Skin epidermis (tissue), 12 donors: ENCODE measurements at regions not wholly inside any gene's neighbourhood (a gene's known extent, or its start where the extent isn't known, plus 50 kb on each side); places are given as distances from the start of the nearest gene placed in this dataset.
A peak's percentile ranks its signal among the peaks of the same experiment; 100 is the strongest.

Experiments used
- H3K27ac ChIP-seq, 21 experiments: fragments of 200-600 bp; sonication (generic) in 11 of 21; one replicate each; pipeline ENCODE4 v1.5.0; 2020; ENCODE audit warnings: mild to moderate bottlenecking in 3 of 21, inconsistent platforms in 2 of 21, moderate library complexity in 2 of 21
- H3K4me3 ChIP-seq, 7 experiments: fragments of 200-600 bp; sonication (generic) in 2 of 7; one replicate each; pipeline ENCODE4 v1.5.0; 2020; ENCODE audit warnings: inconsistent platforms in 2 of 7, mild to moderate bottlenecking in 2 of 7, moderate library complexity in 1 of 7

GRCh38 chr21:32878661-32879060 lies 107.1 kb upstream of the PAXBP1 start:
- Histone ChIP-seq H3K4me3 (no peak overlapping the region), H3K27ac (no peak overlapping the region)

GRCh38 chr21:32881458-32881857 lies 109.9 kb upstream of the PAXBP1 start:
- H3K4me3 ChIP-seq: no peak overlapping the region
- no peak overlapping the region for H3K27ac ChIP-seq

- H3K27ac ChIP-seq: no peak overlapping the region
- H3K4me3 ChIP-seq: no peak overlapping the region
These were observed 112.5 kb upstream of the PAXBP1 start for GRCh38 chr21:32884062-32884461.

GRCh38 chr21:32886339-32886738 lies 114.8 kb upstream of the PAXBP1 start:
- H3K4me3 ChIP-seq: peak overlapping the region in 1 of 7 experiments; percentile 14
- H3K27ac ChIP-seq: peak overlapping the region in 2 of 21 experiments; percentile 16 to 51

GRCh38 chr21:32887026-32887425 lies 115.5 kb upstream of the PAXBP1 start:
- no peak overlapping the region for H3K4me3 ChIP-seq
- H3K27ac ChIP-seq: no peak overlapping the region

- Histone ChIP-seq H3K4me3 (no peak overlapping the region), H3K27ac (no peak overlapping the region)
These were observed 117.4 kb upstream of the PAXBP1 start for GRCh38 chr21:32888971-32889370.

- Histone ChIP-seq H3K4me3 (no peak overlapping the region), H3K27ac (no peak overlapping the region)
These were observed 118.0 kb upstream of the PAXBP1 start for GRCh38 chr21:32889596-32889995.

GRCh38 chr21:32894321-32894720 lies 122.8 kb upstream of the PAXBP1 start:
- Histone ChIP-seq H3K4me3 (no peak overlapping the region), H3K27ac (no peak overlapping the region)

GRCh38 chr21:32900814-32901213 lies 124.9 kb upstream of the OLIG2 start:
- H3K27ac ChIP-seq: no peak overlapping the region
- no peak overlapping the region for H3K4me3 ChIP-seq

GRCh38 chr21:32907521-32907920 lies 118.2 kb upstream of the OLIG2 start:
- no peak overlapping the region for H3K4me3 ChIP-seq
- H3K27ac ChIP-seq: no peak overlapping the region

GRCh38 chr21:32908534-32908933 lies 117.2 kb upstream of the OLIG2 start:
- H3K4me3 ChIP-seq: no peak overlapping the region
- no peak overlapping the region for H3K27ac ChIP-seq

GRCh38 chr21:32909393-32909792 lies 116.3 kb upstream of the OLIG2 start:
- H3K27ac ChIP-seq: no peak overlapping the region

GRCh38 chr21:32914424-32915039 lies 111.2 kb upstream of the OLIG2 start:
- no peak overlapping the region for H3K4me3 ChIP-seq
- peak overlapping the region in 3 of 21 experiments; percentile 46 to 50 (median 47) for H3K27ac ChIP-seq

More at GRCh38 chr21:32909393-32909792, 116.3 kb upstream of the OLIG2 start:
- no peak overlapping the region for H3K4me3 ChIP-seq

GRCh38 chr21:32915099-32915498 lies 110.6 kb upstream of the OLIG2 start:
- H3K27ac ChIP-seq: peak overlapping the region in 3 of 21 experiments; percentile 46 to 50 (median 47)
- no peak overlapping the region for H3K4me3 ChIP-seq

- Histone ChIP-seq H3K27ac (no peak overlapping the region), H3K4me3 (no peak overlapping the region)
These were observed 109.6 kb upstream of the OLIG2 start for GRCh38 chr21:32916088-32916487.

- Histone ChIP-seq H3K27ac (no peak overlapping the region), H3K4me3 (no peak overlapping the region)
These were observed 109.1 kb upstream of the OLIG2 start for GRCh38 chr21:32916522-32917099.

GRCh38 chr21:32917362-32918135 lies 108.2 kb upstream of the OLIG2 start:
- H3K27ac ChIP-seq: no peak overlapping the region
- no peak overlapping the region for H3K4me3 ChIP-seq

- H3K4me3 ChIP-seq: no peak overlapping the region
- H3K27ac ChIP-seq: no peak overlapping the region
These were observed 107.1 kb upstream of the OLIG2 start for GRCh38 chr21:32918478-32919120.

- Histone ChIP-seq H3K4me3 (no peak overlapping the region), H3K27ac (no peak overlapping the region)
These were observed 105.3 kb upstream of the OLIG2 start for GRCh38 chr21:32920474-32920873.

- H3K4me3 ChIP-seq: no peak overlapping the region
- H3K27ac ChIP-seq: no peak overlapping the region
These were observed 104.0 kb upstream of the OLIG2 start for GRCh38 chr21:32921632-32922230.
